CMK (cell line): ENCODE measurements at regions not wholly inside any gene's neighbourhood (a gene's known extent, or its start where the extent isn't known, plus 50 kb on each side); places are given as distances from the start of the nearest gene placed in this dataset.
A peak's percentile ranks its signal among the peaks of the same experiment; 100 is the strongest.
"Not testable (repeated sequence)": the region's sequence is repeated elsewhere in the genome, so short reads cannot be mapped to it uniquely, and the experiment has no call there.

ENCODE experiments used
- DNase-seq: peaks from one replicate; pipeline ENCODE4 v3.0.0-alpha.2; 2010; ENCODE audit warnings: low read depth

DNA sequence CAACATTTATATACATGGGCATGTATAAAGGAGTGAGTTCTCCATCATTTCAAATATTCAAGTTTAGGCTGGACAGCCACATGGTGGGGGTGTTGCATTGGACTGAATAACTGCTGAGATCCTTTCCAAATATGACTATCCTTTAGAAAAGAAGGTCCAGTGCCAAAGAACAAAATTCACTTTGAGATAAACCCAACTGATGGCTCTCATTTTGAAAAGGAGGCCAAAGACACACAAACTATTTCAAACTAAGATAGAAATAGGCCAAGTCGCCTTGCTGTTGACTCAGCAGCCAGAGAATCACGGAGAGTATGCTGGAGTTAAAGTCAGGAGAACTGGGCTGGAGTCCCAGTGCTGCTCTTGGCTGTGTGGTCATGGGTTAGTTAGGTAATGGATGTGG lies 204.5 kb upstream of the LRATD1 start:
- DNase-seq = no peak

- peak; percentile 14 for DNase-seq
These were observed 198.5 kb upstream of the LRATD1 start for GRCh38 chr2:14433946-14434495.

DNA sequence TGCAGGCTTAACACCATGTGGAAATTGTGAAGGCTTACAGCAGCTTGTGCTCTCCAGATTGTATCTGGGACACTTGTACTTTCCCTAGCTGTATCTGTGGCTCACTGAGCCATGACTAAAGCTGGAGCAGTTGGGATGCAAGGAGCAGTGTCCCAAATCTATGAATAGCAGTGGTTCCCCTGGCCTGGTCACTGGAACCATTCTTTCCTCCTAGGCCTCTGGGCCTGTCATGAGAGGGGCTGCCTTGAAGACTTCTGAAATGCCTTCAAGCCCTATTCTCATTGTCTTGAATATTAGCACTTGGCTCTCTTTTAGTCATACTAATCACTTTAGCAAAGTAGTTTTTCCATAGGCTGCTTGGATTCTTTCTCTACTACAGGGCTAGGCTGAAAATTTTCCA lies 186.8 kb upstream of the LRATD1 start:
- no peak for DNase-seq

GRCh38 chr2:14448340-14448739 lies 184.2 kb upstream of the LRATD1 start:
- DNase-seq = no peak

- peak; percentile 20 for DNase-seq
These were observed 181.2 kb upstream of the LRATD1 start for GRCh38 chr2:14451312-14451711.

DNA sequence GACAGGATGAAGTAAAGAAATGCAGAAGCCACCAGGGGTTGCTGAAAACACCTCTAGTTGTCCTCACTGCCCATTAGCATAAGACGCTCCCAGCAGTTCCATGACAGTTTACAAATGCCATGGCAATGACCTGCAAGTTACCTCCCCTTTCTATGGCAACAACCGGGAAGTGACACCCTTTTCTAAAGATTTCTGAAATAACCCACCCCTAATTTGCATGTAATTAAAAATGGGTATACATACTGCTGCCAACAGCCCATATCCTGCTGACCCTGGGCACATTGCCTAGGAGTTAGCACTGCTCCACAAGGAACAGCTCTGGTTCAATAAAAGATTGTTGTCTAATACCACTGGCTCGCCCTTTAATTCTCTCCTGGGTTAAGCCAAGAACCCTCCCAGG lies 178.3 kb upstream of the LRATD1 start:
- no peak for DNase-seq

GRCh38 chr2:14459786-14460325 lies 172.7 kb upstream of the LRATD1 start:
- DNase-seq = no peak

GRCh38 chr2:14475994-14476393 lies 156.5 kb upstream of the LRATD1 start:
- DNase-seq = peak; percentile 8

DNA sequence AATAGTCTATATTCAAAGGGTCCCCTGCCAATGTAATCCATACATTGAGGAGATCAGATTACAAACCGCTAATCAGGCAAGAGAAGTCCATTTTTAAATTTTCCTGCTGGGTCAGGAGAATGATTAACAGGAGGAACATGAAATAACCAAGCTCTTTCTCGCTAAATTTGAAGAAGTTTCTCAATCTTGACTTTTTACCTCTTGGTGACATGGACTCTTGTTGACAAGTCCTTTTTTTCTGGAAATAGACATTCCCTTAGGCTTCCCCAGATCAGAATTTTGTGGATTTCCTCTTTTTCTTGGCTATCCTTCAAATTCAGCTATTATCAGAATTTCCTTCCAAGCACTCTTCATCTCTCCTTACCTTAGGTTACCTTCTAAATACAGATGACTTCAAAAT lies 153.0 kb upstream of the LRATD1 start:
- no peak for DNase-seq

DNA sequence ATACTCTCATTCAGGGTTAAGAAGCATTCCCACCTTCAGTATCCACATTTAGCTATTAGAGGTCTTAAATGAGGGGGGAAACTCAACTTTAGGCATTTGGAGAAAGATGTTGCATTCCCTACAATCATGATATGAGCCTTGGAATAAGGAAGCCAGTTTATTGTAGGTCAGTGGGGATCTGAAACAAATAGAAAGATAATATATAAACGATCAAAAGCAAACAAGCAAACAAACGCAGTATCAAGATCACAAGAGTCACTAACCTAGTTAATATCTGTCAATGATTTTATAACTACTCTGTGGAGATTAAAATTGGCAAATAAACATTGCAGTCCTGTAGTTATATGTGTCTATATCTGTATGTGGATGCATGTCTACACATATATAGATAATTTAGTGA lies 152.4 kb upstream of the LRATD1 start:
- no peak for DNase-seq

DNA sequence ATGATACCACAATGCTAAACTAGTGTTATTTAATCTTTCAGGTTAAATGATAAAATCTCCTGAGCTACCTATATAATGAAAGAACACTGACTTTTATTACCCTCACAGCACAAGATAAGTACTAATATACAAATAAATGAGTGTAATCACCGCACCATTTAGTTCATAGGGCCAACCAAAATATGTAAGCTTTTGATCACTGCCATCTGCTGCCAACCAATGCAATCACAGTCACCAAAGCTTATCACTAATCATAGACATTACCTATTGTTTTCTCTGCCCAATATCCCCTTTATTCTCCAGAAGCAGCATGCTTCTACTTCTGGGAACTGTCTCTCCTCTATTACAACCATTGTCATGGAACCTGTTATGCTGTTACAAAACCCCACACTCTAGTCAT lies 151.6 kb upstream of the LRATD1 start:
- no peak for DNase-seq

DNA sequence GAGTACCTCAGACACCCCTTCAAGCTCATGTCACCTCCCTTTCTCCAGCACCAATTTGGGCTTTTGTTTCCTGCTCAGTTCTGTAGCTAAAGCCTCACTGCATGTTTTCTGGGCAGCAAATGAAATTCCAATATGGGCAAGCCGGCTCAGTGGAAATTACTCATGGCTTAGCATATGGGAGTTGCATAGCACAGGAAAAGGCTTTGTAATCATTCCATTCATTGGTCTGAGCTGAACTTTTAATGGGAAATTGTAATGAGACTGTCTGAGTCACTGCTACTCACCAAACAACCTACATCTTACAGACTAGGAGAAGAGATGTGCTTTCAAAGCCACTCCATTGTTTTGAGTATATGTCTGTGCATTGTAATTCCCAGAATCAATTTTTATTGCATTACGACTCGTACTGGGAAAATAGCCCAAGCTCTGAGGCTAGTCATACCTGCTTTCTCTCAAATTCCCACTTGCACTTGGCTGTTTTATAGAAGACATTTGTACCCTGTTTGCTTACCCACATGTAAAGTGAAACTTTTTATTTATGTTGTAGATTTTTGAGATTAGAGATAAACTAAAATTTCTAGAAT lies 139.5 kb upstream of the LRATD1 start:
- DNase-seq = no peak

DNA sequence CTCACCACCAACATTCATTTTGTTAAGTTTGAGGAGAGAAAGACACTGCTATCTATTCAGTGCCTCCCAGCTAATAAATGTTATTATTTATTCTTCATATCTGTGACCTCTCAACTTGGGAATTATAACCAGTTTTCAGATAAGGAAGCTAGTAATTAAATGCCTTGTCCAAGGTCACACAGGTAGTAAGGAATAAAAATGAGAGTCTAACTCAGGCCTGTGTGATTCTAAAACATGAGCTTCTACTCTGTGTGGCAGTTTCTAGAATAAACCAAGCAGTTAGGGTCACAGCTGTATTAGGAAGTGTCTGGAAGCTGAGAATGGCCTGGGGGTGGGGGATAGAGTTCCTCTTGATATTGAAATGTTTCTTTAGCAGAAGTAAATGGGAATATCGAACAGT lies 137.8 kb upstream of the LRATD1 start:
- DNase-seq = no peak

DNA sequence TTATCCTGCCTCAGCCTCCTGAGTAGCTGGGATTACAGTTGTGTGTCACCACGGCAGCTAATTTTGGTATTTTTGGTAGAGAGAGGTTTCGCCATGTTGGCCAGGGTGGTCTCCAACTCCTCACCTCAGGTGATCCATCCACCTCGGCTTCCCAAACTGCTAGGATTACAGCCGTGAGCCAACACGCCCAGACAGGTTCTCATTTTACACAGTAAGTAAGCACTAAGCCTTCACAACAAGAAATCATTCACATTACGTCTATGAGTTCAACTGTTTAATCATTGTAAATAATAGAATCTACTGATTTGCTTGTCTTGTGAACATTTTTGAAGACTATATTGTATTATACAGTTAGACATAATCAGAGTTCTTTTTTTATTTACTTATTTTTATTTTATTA lies 131.5 kb upstream of the LRATD1 start:
- DNase-seq = no peak

- not testable (repeated sequence) for DNase-seq
These were observed 125.6 kb upstream of the LRATD1 start for GRCh38 chr2:14506955-14507354.

DNA sequence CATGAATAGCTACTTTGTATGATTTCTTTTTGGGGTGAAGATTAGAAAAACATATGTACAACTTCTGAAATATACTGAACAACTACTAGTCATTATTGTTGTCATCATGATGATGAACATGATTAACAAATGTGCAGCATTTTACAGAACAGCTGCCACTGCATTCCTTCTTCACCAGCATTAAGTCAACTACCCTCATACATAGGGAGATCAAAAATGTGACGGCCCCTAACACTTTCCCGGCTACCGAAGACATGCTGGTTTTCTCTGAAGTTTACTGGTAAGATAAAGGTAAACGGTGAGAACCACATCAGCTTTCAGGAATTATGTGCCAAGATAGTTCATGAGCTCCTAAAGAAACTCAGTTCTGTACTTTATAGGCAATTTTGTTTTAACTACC lies 121.0 kb upstream of the LRATD1 start:
- DNase-seq = no peak

DNA sequence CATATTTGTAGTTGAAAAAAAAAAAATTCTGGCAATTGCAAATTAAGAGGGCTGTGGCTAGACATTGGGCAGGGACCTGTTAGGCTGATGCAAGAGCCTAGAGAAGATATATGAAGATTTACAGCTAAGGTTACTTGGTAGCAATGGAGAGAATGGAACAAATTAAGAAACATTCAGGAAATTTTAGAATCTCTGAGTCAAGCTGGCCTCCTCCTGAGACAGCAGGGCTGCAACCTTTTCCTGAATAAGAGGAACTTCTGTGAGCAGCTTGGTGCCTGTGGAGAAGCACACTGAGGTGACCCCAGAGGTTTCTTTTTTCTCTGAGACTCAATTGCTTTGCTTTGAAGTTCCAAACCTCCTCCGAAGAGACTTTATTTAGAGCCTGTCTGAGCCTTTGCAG lies 118.6 kb upstream of the LRATD1 start:
- no peak for DNase-seq

GRCh38 chr2:14516844-14517243 lies 115.7 kb upstream of the LRATD1 start:
- DNase-seq = no peak

GRCh38 chr2:14517731-14518130 lies 114.8 kb upstream of the LRATD1 start:
- no peak for DNase-seq

- no peak for DNase-seq
These were observed 112.1 kb upstream of the LRATD1 start for GRCh38 chr2:14520385-14520945.

- no peak for DNase-seq
These were observed 108.3 kb upstream of the LRATD1 start for GRCh38 chr2:14524041-14524802.

DNA sequence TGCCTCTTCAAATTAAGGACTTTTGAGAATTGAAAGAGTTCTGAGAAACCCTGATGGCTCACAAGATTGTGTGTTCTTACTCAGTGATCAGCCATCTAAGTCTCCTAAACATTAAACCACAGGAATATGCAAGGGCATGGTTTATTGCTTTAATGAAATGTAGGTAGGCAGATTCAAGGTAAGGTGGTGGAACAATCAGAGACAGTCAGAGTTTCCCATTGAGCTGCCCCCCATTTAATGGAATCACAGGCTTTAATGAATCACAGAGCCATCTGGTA lies 107.8 kb upstream of the LRATD1 start:
- no peak for DNase-seq

DNA sequence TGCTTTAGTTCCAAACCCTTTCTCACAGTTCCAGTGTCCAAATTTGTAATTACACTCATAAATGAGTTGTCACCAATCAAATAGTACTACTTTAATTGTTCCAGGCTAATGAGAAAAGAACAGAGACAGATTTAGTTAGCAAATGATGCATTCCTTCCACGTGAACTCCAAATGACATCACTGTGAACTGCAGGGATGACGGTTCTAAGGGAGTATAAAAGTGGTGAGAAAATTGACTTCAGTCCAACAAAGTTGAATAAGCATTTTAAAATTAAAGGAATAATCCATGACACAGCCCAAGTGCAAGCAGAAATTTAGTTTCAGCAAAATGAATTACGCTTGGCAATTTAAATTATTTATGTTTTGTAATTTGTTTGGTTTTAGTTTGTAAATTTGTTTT lies 102.0 kb upstream of the LRATD1 start:
- DNase-seq = no peak
